Muscle layer of colon (tissue), 2 donors: ENCODE measurements at regions not wholly inside any gene's neighbourhood (a gene's known extent, or its start where the extent isn't known, plus 50 kb on each side); places are given as distances from the start of the nearest gene placed in this dataset.
"Not testable (repeated sequence)": the region's sequence is repeated elsewhere in the genome, so short reads cannot be mapped to it uniquely, and the experiment has no call there.

Experiments
- H3K27ac ChIP-seq: one replicate; pipeline ENCODE4 v1.7.0; 2013; ENCODE audit warnings: low read depth, mild to moderate bottlenecking, low read length, moderate library complexity
- H3K27me3 ChIP-seq, 2 donors: one replicate each; pipeline ENCODE4 v1.7.0; 2013; ENCODE audit warnings: low read length in 2 of 2, mild to moderate bottlenecking in 2 of 2; ENCODE audit not compliant: insufficient read depth in 2 of 2, control insufficient read depth in 1 of 2
- H3K36me3 ChIP-seq: one replicate; pipeline ENCODE4 v1.7.0; 2013; ENCODE audit warnings: mild to moderate bottlenecking, low read length; ENCODE audit not compliant: insufficient read depth
- H3K4me1 ChIP-seq: one replicate; pipeline ENCODE4 v1.7.0; 2013; ENCODE audit warnings: mild to moderate bottlenecking, low read length; ENCODE audit not compliant: insufficient read depth
- H3K4me3 ChIP-seq, 2 donors: one replicate each; pipeline ENCODE4 v1.7.0; 2013; ENCODE audit warnings: low read length in 2 of 2, low read depth in 1 of 2, mild to moderate bottlenecking in 1 of 2, moderate library complexity in 1 of 2
- H3K9ac ChIP-seq: one replicate; pipeline ENCODE4 v1.7.0; 2013; ENCODE audit warnings: low read length
- H3K9me3 ChIP-seq: one replicate; pipeline ENCODE4 v1.7.0; 2013; ENCODE audit warnings: mild to moderate bottlenecking, low read length
- donor health status: abdominal sarcoma.
- donor health status: Adenocarcinoma of cecum.

- Histone ChIP-seq H3K27me3 (no peaks in the 10 kb centered on the region), H3K4me3 (no peak overlapping the region), H3K4me1 (no peaks in the 10 kb centered on the region), H3K9ac (no peak overlapping the region), H3K36me3 (no peaks in the 10 kb centered on the region), H3K9me3 (no peaks in the 10 kb centered on the region), H3K27ac (no peak overlapping the region)
These were observed 120.6 kb downstream of the FCRL5 start for GRCh38 chr1:157431751-157432150.

GRCh38 chr1:157429601-157430240, 122.6 kb downstream of the FCRL5 start:
- H3K9ac ChIP-seq = no peak overlapping the region
- H3K4me3 ChIP-seq = no peak overlapping the region

DNA sequence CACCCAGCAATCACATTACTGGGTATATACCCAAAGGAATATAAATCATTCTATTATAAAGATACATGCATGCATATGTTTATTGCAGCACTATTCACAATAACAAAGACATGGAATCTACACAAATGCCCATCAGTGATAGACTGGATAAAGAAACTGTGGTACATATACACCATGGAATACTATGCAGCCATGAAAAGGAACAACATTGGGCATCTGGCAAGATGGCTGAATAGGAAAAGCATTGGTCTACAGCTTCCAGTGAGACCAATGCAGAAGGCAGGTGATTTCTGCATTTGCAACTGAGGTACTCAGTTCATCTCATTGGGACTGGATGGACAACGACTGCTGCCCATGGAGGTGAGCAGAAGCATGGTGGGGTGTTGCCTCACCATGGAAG, 128.6 kb downstream of the FCRL5 start:
- H3K4me3 ChIP-seq, H3K27me3 ChIP-seq, H3K9me3 ChIP-seq, H3K27ac ChIP-seq, H3K36me3 ChIP-seq, H3K9ac ChIP-seq, H3K4me1 ChIP-seq: not testable (repeated sequence)

More at GRCh38 chr1:157429601-157430240, 122.6 kb downstream of the FCRL5 start:
- no peaks in the 10 kb centered on the region for H3K4me1 ChIP-seq
- H3K9me3 ChIP-seq = no peaks in the 10 kb centered on the region
- H3K27ac ChIP-seq = no peak overlapping the region
- no peaks in the 10 kb centered on the region for H3K27me3 ChIP-seq
- H3K36me3 ChIP-seq = no peaks in the 10 kb centered on the region

- H3K9ac ChIP-seq = no peak overlapping the region
- H3K36me3 ChIP-seq = no peaks in the 10 kb centered on the region
- no peaks in the 10 kb centered on the region for H3K27me3 ChIP-seq
- no peak overlapping the region for H3K4me3 ChIP-seq
- H3K27ac ChIP-seq = no peak overlapping the region
- no peaks in the 10 kb centered on the region for H3K9me3 ChIP-seq
- H3K4me1 ChIP-seq = no peaks in the 10 kb centered on the region
These were observed 132.3 kb downstream of the FCRL5 start for GRCh38 chr1:157419845-157420542.

DNA sequence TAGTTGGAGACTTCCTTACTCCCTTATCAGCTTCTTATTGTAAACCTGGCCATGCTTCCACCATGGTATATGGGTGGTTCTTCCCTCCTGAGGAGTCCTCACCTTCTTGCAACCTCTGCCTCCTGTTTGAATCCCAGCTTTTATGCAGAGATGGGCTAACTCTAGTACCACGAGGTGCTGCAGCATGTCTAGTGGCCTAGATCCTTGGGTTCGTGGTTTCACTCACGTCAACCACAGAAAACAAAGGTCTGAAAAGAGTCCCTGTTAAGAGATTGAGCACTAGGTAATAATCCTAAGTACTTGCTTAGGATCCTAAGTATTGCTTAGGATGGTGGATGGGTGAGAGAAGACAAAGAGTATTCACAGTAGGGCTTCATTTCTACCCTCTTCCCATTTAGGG, 133.7 kb downstream of the FCRL5 start:
- Histone ChIP-seq H3K9me3 (no peaks in the 10 kb centered on the region), H3K36me3 (no peaks in the 10 kb centered on the region), H3K9ac (no peak overlapping the region), H3K4me3 (no peak overlapping the region), H3K27ac (no peak overlapping the region), H3K27me3 (no peaks in the 10 kb centered on the region), H3K4me1 (no peaks in the 10 kb centered on the region)

DNA sequence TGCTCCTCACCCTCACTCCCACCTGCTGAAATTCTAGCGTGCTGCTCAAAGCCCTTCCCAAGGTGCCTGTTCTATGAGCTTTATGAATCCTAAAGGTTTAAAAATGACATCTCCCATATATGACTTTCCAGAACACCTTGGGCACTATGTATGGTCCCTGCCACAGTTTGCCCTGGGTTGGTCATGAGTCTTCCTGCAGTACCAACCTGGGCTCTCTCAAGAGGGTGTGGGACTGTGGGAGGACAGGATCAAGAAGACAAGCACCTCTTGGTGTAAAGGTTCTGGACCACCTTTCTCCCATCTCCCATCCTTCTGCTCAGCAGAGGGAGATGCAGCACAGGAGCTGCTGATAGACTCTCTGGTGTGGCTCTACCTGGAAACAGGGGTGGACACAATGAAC, 134.1 kb downstream of the FCRL5 start:
- Histone ChIP-seq H3K9ac (no peak overlapping the region), H3K4me3 (no peak overlapping the region), H3K27me3 (no peaks in the 10 kb centered on the region), H3K27ac (no peak overlapping the region), H3K4me1 (peaks cover 4% of the 10 kb centered on the region), H3K36me3 (no peaks in the 10 kb centered on the region), H3K9me3 (no peaks in the 10 kb centered on the region)

- no peak overlapping the region for H3K27ac ChIP-seq
- no peaks in the 10 kb centered on the region for H3K36me3 ChIP-seq
- no peak overlapping the region for H3K4me3 ChIP-seq
- H3K27me3 ChIP-seq = no peaks in the 10 kb centered on the region
- H3K9ac ChIP-seq = no peak overlapping the region
- peaks cover 5% of the 10 kb centered on the region for H3K4me1 ChIP-seq
- no peaks in the 10 kb centered on the region for H3K9me3 ChIP-seq
These were observed 136.7 kb downstream of the FCRL5 start for GRCh38 chr1:157415661-157416060.

GRCh38 chr1:157412308-157412707, 140.0 kb downstream of the FCRL5 start:
- Histone ChIP-seq H3K9me3 (no peaks in the 10 kb centered on the region), H3K4me3 (no peak overlapping the region), H3K27ac (no peak overlapping the region), H3K4me1 (peaks cover 5% of the 10 kb centered on the region), H3K36me3 (no peaks in the 10 kb centered on the region), H3K9ac (no peak overlapping the region), H3K27me3 (no peaks in the 10 kb centered on the region)

DNA sequence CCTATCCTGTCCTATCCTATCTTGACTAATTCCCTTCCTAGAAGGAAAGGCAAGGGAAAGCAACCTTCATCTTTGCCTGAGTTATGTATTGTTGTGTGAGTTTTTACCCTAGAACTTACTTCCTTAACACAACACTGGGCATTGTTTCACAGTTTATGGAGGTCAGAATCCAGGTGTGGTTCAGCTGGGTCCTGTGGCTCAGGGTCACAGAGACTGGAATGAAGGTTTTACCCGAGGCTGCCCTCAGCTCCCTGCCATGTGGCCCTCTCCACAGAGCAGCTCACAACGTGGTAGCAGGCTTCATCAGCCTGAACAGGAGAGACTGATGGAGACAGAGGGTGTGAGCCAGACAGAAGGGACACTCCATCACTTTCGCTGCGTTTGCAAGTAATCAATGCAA, 140.5 kb downstream of the FCRL5 start:
- H3K9me3 ChIP-seq = no peaks in the 10 kb centered on the region
- H3K9ac ChIP-seq = no peak overlapping the region
- peaks cover 5% of the 10 kb centered on the region for H3K4me1 ChIP-seq
- no peak overlapping the region for H3K4me3 ChIP-seq
- no peaks in the 10 kb centered on the region for H3K36me3 ChIP-seq
- no peak overlapping the region for H3K27ac ChIP-seq
- H3K27me3 ChIP-seq = no peaks in the 10 kb centered on the region

GRCh38 chr1:157411064-157411463, 141.3 kb downstream of the FCRL5 start:
- Histone ChIP-seq H3K9me3 (no peaks in the 10 kb centered on the region), H3K9ac (no peak overlapping the region), H3K4me1 (peaks cover 5% of the 10 kb centered on the region), H3K4me3 (no peak overlapping the region), H3K27me3 (no peaks in the 10 kb centered on the region), H3K27ac (no peak overlapping the region), H3K36me3 (no peaks in the 10 kb centered on the region)

DNA sequence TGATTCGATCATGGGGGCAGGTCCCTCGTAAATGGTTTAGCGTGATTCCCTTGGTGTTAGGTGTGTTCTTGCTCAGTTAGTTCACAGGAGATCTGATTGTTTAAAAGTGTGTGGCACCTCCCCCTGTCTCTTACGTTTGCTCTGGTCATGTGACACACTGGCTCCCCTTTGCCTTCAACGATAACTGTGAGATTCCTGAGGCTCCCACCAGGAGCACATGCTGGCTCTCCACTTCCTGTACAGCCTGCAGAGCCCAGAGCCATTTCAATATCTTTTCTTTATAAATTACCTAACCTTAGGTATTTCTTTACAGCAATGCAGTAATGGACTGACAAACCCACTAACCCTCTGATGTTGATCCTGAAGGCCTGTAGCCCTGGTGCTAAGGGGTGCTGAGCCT, 141.9 kb downstream of the FCRL5 start:
- peaks cover 5% of the 10 kb centered on the region for H3K4me1 ChIP-seq

DNA sequence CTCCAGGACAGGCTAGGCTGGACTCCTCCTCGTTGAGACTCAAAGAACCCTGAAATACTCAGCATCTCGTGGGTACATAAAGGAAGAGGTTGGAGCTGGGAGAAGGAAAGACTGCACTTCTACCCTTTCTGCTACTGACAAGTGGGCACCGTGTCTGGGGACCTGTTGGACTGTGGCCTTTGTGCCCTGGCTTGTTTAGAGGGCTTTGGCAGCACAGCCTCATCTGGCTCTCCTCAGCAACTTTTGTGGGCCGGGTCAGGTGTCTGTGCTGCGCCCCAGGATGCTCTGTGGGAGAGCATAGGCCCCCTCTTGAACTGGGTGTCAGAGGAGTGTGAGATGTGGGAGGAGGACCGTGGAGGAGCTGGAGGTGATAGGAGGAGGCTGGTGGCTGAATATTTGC, 142.4 kb downstream of the FCRL5 start:
- Histone ChIP-seq H3K36me3 (no peaks in the 10 kb centered on the region), H3K9me3 (no peaks in the 10 kb centered on the region), H3K27ac (no peak overlapping the region), H3K4me1 (peaks cover 5% of the 10 kb centered on the region), H3K27me3 (no peaks in the 10 kb centered on the region), H3K9ac (no peak overlapping the region), H3K4me3 (no peak overlapping the region)

More for the DNA sequence above, 141.9 kb downstream of the FCRL5 start:
- Histone ChIP-seq H3K27me3 (no peaks in the 10 kb centered on the region), H3K27ac (no peak overlapping the region), H3K4me3 (no peak overlapping the region), H3K9ac (no peak overlapping the region), H3K9me3 (no peaks in the 10 kb centered on the region), H3K36me3 (no peaks in the 10 kb centered on the region)
